Calu3 (cell line): ENCODE measurements at regions not wholly inside any gene's neighbourhood (a gene's known extent, or its start where the extent isn't known, plus 50 kb on each side); places are given as distances from the start of the nearest gene placed in this dataset.

ENCODE experiments used
- BruUV-seq: library from RNA; stranded (reverse); fragments of 400-500 nt; replicated peaks from 2 replicates; lab custom pipeline; 2021; lab: Mats Ljungman, UMichigan
- CTCF ChIA-PET: fragments of 300-600 bp; sonication (Branson Sonifier 250); formaldehyde crosslinking; loops from one replicate; lab custom pipeline; 2022; ENCODE audit warnings: antibody characterized with exemption; lab: Charles Lee
- DNase-seq: peaks from one replicate; pipeline ENCODE4 v3.0.0; 2022
- H3K27ac Mint-ChIP-seq: one replicate; pipeline ENCODE4 v1.8.0; 2022; ENCODE audit warnings: mixed read lengths; ENCODE audit not compliant: unreplicated experiment
- H3K27me3 Mint-ChIP-seq: one replicate; pipeline ENCODE4 v1.8.0; 2022; ENCODE audit warnings: mixed read lengths; ENCODE audit not compliant: unreplicated experiment
- H3K36me3 Mint-ChIP-seq: one replicate; pipeline ENCODE4 v1.8.0; 2022; ENCODE audit warnings: mild to moderate bottlenecking, moderate library complexity, mixed read lengths; ENCODE audit not compliant: insufficient read depth, unreplicated experiment
- H3K4me1 Mint-ChIP-seq: one replicate; pipeline ENCODE4 v1.8.0; 2022; ENCODE audit warnings: mild to moderate bottlenecking, low read depth, mixed read lengths; ENCODE audit not compliant: unreplicated experiment
- H3K4me3 Mint-ChIP-seq: one replicate; pipeline ENCODE4 v1.8.0; 2022; ENCODE audit warnings: mild to moderate bottlenecking, low read depth, moderate library complexity, mixed read lengths; ENCODE audit not compliant: unreplicated experiment
- H3K9me3 Mint-ChIP-seq: one replicate; pipeline ENCODE4 v1.8.0; 2022; ENCODE audit warnings: low read depth, mixed read lengths; ENCODE audit not compliant: unreplicated experiment
- intact Hi-C: fragments of 100-400 bp; cut with micrococcal nuclease; formaldehyde crosslinking; loops from one replicate; pipeline ENCODE4 v1.10.0; 2022; ENCODE audit not compliant: unreplicated experiment
- TF ChIP-seq, protein P1 (sequence below): fragments of 200-600 bp; IDR thresholded peaks from one replicate; pipeline ENCODE4 v1.8.0; 2022; ENCODE audit warnings: antibody characterized with exemption; ENCODE audit not compliant: unreplicated experiment

DNA sequence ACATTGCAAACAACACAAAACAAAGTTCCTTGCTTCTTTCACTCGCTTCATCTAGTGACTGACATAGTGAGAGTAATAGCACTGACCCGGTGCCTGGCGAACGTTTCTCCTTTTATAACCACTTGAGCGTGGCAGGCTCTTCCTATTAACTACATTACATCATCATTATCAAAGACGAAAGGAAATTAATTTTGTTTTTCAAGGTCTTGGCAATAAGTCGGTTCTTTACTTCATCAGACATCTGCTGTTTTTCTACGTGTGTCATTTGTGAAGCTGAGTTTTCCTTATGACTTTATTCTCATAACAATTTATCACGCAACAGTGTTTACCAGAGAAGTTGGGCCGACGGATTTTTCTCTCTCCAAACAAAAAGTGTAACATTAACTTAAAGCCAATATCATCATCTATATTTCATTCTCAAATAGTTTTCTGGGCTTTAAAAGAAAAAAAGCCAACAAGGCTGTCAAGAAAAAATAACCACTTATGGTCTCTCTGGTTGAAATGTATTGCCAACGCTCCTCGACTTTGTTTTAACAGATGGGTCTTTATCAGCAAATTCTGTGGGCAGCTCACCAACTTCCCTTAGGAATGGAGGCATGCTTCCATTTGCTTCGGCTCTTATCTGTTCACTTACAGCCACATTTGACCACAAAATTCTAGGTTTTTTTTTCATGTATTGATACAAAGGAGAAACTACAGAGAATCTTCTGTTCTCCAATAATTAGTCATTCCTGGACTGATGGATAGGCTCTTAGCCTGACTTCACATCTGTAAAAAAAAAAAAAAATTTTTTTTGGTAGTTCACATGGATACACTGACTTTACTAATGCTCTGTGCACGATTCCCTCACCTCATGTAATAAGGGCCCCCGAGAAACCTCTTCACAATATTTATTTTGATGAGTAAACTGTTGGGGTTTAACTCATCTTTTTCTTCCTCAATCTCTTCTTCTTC lies 97.1 kb upstream of the CDKN3 start:
- DNase-seq: no peak
- TF ChIP-seq, protein P1, sequence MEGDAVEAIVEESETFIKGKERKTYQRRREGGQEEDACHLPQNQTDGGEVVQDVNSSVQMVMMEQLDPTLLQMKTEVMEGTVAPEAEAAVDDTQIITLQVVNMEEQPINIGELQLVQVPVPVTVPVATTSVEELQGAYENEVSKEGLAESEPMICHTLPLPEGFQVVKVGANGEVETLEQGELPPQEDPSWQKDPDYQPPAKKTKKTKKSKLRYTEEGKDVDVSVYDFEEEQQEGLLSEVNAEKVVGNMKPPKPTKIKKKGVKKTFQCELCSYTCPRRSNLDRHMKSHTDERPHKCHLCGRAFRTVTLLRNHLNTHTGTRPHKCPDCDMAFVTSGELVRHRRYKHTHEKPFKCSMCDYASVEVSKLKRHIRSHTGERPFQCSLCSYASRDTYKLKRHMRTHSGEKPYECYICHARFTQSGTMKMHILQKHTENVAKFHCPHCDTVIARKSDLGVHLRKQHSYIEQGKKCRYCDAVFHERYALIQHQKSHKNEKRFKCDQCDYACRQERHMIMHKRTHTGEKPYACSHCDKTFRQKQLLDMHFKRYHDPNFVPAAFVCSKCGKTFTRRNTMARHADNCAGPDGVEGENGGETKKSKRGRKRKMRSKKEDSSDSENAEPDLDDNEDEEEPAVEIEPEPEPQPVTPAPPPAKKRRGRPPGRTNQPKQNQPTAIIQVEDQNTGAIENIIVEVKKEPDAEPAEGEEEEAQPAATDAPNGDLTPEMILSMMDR: no peak
- peaks cover 4% of the 10 kb centered on the region for H3K36me3 Mint-ChIP-seq
- H3K9me3 Mint-ChIP-seq: peaks cover 3% of the 10 kb centered on the region
- H3K4me3 Mint-ChIP-seq: no peak overlapping the region
- no TSS peak for BruUV-seq
- H3K4me1 Mint-ChIP-seq: no peaks in the 10 kb centered on the region
- H3K27me3 Mint-ChIP-seq: peaks cover 4% of the 10 kb centered on the region
- intact Hi-C loops: no loop called here
- CTCF ChIA-PET: interaction anchor here (1.3 kb wide), 1 partner anchor 12 kb away, joined by 3 read pairs; no protein-coding TSS in a partner anchor
- H3K27ac Mint-ChIP-seq: no peak overlapping the region

DNA sequence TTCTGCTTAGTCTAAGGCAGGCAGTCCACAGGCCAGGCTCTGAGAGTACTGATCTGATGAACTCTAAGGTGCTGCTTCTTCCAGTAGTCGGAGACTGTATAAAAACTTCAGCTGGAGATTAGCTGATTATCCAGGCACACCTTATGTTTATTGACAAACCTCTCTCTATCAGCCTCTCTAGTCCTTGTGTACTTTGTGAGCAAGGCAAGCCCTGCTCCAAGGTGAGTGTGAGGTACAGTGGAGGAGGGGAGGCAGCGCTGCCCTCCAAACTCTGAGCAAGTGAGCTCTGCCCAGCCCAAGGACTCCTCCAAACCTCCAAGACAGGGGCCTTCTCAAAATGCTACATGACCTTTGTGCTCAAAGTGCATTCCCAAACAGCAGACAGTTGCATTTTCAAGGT lies 95.9 kb upstream of the CDKN3 start:
- intact Hi-C loops: no loop called here
- Mint-ChIP-seq H3K27me3 (peaks cover 16% of the 10 kb centered on the region), H3K27ac (no peak overlapping the region), H3K4me3 (no peak overlapping the region), H3K4me1 (no peaks in the 10 kb centered on the region), H3K9me3 (peaks cover under 1% of the 10 kb centered on the region), H3K36me3 (peaks cover 4% of the 10 kb centered on the region)
- CTCF ChIA-PET: no interaction called here
- no TSS peak for BruUV-seq
- no peak for DNase-seq
- TF ChIP-seq, protein P1: no peak

DNA sequence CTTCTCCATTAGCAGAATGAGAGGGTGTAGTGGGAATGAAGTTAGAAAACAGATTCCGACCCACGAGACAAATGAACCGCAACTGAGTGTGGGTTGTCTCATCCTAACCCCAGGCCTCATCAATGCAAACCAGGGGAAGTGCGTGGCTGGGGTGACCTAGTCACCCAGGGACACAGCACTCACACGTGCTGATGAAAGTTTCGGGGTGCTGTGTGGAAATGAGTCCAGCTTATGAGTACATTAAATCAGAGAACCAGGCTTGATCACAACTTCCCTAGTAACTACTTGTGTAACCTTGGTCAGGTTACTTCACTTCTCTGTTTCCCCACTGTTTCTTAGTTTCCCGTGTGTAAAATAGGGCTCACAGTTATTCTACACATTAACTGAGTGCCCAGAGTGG lies 95.4 kb upstream of the CDKN3 start:
- Mint-ChIP-seq H3K9me3 (no peaks in the 10 kb centered on the region), H3K4me3 (no peak overlapping the region), H3K36me3 (peaks cover 4% of the 10 kb centered on the region), H3K4me1 (no peaks in the 10 kb centered on the region), H3K27ac (no peak overlapping the region), H3K27me3 (peaks cover 17% of the 10 kb centered on the region)
- intact Hi-C loops: no loop called here
- BruUV-seq: no TSS peak
- CTCF ChIA-PET: interaction anchor here (0.6 kb wide), 1 partner anchor 1822 kb away, joined by 10 read pairs; no protein-coding TSS in a partner anchor
- TF ChIP-seq, protein P1: no peak
- DNase-seq: no peak

DNA sequence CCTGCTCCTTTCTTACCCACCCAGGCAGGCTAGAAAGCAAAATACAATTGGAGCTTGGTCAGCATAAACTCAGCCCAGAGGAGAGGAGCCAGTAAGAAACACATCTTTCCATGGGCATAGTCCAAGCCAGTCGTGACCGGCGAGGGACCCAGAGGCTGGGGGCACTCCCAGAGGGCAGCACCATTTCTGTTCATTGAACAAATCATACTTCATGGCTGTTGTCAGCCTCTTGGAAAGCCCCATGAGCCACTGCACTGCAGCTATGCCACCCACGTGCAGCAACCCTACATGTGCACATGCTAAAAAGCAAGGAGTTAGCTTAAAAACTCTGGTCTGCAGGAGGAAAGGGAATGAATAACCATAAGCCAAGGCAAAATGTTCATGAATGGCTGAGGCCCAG lies 90.0 kb upstream of the CDKN3 start:
- Mint-ChIP-seq H3K27ac (no peak overlapping the region), H3K36me3 (peaks cover 4% of the 10 kb centered on the region), H3K4me1 (peaks cover 3% of the 10 kb centered on the region), H3K27me3 (peaks cover 17% of the 10 kb centered on the region), H3K9me3 (no peaks in the 10 kb centered on the region), H3K4me3 (no peak overlapping the region)
- CTCF ChIA-PET: no interaction called here
- TF ChIP-seq, protein P1: no peak
- no peak for DNase-seq
- no TSS peak for BruUV-seq
- intact Hi-C loops: no loop called here
